GM13977 (cell line): ENCODE measurements at regions not wholly inside any gene's neighbourhood (a gene's known extent, or its start where the extent isn't known, plus 50 kb on each side); places are given as distances from the start of the nearest gene placed in this dataset.

Source experiments
- DNase-seq: peaks from one replicate; pipeline ENCODE4 v3.0.0; 2012; ENCODE audit warnings: low spot score
- in situ Hi-C: fragments of 300-500 bp; cut with MboI; formaldehyde crosslinking; loops from one replicate; pipeline ENCODE4 v1.12.0; 2022; ENCODE audit warnings: low sequenced_read_pairs, low pct_unique_long_range_greater_than_20kb, mixed read lengths, inconsistent platforms; ENCODE audit not compliant: unreplicated experiment
- TF ChIP-seq, protein P1 (sequence below): IDR thresholded peaks from 2 replicates; pipeline ENCODE4 v1.5.1; 2012; ENCODE audit warnings: mild to moderate bottlenecking, control low read depth; ENCODE audit not compliant: insufficient read depth; ENCODE audit errors: extremely low read depth, missing control alignments

DNA sequence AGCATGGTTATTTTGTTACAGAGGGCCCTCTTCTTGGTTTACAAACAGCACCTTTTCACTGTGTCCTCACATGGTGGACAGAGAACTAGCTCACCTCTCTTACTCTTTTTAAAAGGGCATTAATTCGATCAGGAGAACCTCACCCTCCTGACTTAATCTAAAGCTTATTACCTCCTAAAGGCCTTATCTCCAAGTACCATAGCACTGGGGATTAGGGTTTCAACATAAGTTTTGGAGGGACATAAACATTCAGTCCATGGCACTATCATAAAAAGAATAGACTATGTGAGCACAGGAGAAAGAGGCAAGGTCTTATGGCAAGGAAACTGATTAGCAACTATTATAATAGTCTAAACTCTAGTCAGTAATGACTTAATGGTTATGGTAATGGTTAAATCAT, 736.2 kb upstream of the ADGRB3 start:
- in situ Hi-C loops = no loop called here
- TF ChIP-seq, protein P1, sequence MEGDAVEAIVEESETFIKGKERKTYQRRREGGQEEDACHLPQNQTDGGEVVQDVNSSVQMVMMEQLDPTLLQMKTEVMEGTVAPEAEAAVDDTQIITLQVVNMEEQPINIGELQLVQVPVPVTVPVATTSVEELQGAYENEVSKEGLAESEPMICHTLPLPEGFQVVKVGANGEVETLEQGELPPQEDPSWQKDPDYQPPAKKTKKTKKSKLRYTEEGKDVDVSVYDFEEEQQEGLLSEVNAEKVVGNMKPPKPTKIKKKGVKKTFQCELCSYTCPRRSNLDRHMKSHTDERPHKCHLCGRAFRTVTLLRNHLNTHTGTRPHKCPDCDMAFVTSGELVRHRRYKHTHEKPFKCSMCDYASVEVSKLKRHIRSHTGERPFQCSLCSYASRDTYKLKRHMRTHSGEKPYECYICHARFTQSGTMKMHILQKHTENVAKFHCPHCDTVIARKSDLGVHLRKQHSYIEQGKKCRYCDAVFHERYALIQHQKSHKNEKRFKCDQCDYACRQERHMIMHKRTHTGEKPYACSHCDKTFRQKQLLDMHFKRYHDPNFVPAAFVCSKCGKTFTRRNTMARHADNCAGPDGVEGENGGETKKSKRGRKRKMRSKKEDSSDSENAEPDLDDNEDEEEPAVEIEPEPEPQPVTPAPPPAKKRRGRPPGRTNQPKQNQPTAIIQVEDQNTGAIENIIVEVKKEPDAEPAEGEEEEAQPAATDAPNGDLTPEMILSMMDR = no peak
- no peak for DNase-seq

DNA sequence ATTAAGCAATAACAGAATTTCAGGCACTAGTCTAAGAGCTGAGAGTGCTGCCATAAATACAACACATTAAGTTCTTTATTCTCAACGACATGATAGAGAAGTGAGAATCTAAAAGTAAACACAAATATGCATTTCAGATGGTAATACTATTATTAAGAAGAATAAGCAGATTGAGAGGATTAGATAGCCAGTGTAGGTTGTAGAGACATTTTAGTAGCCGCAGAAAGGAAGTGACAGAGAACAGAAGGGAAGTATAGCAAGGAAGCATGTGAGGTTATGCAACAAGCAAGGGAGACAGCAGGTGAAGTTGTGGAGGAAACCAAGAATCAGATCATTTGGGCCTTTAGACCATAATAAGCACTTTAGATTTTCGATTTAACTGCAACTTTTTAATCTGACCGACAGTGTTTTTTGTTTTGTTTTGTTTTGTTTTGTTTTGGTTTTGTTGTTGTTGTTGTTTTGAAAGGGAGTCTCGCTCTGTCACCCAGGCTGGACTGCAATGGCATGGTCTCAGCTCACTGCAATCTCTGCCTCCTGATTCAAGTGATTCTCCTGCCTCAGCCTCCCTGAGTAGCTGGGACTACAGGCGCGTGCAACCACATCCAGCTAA, 737.0 kb upstream of the ADGRB3 start:
- in situ Hi-C loops = no loop called here
- DNase-seq = no peak
- TF ChIP-seq, protein P1 = no peak

DNA sequence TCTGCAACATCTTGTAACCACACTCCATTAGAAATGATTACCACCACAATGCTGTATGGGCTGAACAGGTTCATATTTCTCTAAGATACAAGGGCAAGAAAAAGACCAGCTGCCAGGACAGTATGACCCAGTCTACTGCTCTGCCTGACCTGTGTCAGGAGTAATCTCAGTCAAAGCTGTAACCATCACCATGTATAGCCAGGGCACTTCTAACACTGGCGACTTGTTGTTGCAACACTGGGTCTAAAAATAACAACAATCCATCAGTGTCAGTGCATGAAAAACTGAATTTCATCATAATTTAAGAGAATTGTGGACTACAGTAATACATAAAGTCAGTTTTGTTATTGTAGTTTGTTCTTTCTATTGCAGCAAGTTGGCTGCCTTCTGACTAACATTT, 738.6 kb upstream of the ADGRB3 start:
- in situ Hi-C loops = no loop called here
- TF ChIP-seq, protein P1 = no peak
- DNase-seq = no peak

- TF ChIP-seq, protein P1 = no peak
- in situ Hi-C loops = no loop called here
- DNase-seq = no peak
These were observed 745.4 kb upstream of the ADGRB3 start for GRCh38 chr6:67889682-67889995.

- no peak for DNase-seq
- in situ Hi-C loops = no loop called here
- TF ChIP-seq, protein P1 = no peak
These were observed 746.0 kb upstream of the ADGRB3 start for GRCh38 chr6:67888886-67889681.

GRCh38 chr6:67888546-67888885, 746.6 kb upstream of the ADGRB3 start:
- DNase-seq = no peak
- TF ChIP-seq, protein P1 = no peak
- in situ Hi-C loops = no loop called here
